Neutrophil (primary cell): ENCODE measurements at regions not wholly inside any gene's neighbourhood (a gene's known extent, or its start where the extent isn't known, plus 50 kb on each side); places are given as distances from the start of the nearest gene placed in this dataset.
A peak's percentile ranks its signal among the peaks of the same experiment; 100 is the strongest.
"Not testable (repeated sequence)": the region's sequence is repeated elsewhere in the genome, so short reads cannot be mapped to it uniquely, and the experiment has no call there.

Source experiments
- H3K27ac ChIP-seq: fragments of 200-600 bp; sonication (generic); 2 replicates; pipeline ENCODE4 v1.5.1; 2016; ENCODE audit warnings: mild to moderate bottlenecking, moderate library complexity
- H3K27me3 ChIP-seq: fragments of 200-600 bp; sonication (generic); 2 replicates; pipeline ENCODE4 v1.6.0; 2016; ENCODE audit warnings: mild to moderate bottlenecking
- H3K36me3 ChIP-seq: fragments of 200-600 bp; sonication (generic); 2 replicates; pipeline ENCODE4 v1.5.1; 2017
- H3K4me1 ChIP-seq, 2 experiments: fragments of 200-600 bp in 1 of 2; sonication (generic) in 1 of 2; 1 replicate in 1 of 2; 2 replicates in 1 of 2; pipeline versions ENCODE4 v1.5.1 to v1.6.1; 2013 to 2016; ENCODE audit warnings: low read depth in 1 of 2, low read length in 1 of 2, mild to moderate bottlenecking in 1 of 2, moderate library complexity in 1 of 2; ENCODE audit not compliant: control insufficient read depth in 1 of 2, insufficient read depth in 1 of 2
- H3K4me3 ChIP-seq, 2 experiments: fragments of 200-600 bp in 1 of 2; sonication (generic) in 1 of 2; 1 replicate in 1 of 2; 2 replicates in 1 of 2; pipeline ENCODE4 v1.5.1; 2013 to 2016; ENCODE audit warnings: low read depth in 1 of 2, low read length in 1 of 2, mild to moderate bottlenecking in 1 of 2, moderate library complexity in 1 of 2
- H3K9me3 ChIP-seq: fragments of 200-600 bp; sonication (generic); 2 replicates; pipeline ENCODE4 v1.5.1; 2016
- TF ChIP-seq, protein P1 (sequence below): fragments of 200-600 bp; sonication (generic); IDR thresholded peaks from 2 replicates; pipeline ENCODE4 v1.5.1; 2016; ENCODE audit warnings: antibody characterized with exemption

GRCh38 chr4:40687676-40688389, 58.2 kb upstream of the RBM47 start:
- no peaks in the 10 kb centered on the region for H3K27me3 ChIP-seq
- H3K4me1 ChIP-seq: no peaks in the 10 kb centered on the region
- TF ChIP-seq, protein P1, sequence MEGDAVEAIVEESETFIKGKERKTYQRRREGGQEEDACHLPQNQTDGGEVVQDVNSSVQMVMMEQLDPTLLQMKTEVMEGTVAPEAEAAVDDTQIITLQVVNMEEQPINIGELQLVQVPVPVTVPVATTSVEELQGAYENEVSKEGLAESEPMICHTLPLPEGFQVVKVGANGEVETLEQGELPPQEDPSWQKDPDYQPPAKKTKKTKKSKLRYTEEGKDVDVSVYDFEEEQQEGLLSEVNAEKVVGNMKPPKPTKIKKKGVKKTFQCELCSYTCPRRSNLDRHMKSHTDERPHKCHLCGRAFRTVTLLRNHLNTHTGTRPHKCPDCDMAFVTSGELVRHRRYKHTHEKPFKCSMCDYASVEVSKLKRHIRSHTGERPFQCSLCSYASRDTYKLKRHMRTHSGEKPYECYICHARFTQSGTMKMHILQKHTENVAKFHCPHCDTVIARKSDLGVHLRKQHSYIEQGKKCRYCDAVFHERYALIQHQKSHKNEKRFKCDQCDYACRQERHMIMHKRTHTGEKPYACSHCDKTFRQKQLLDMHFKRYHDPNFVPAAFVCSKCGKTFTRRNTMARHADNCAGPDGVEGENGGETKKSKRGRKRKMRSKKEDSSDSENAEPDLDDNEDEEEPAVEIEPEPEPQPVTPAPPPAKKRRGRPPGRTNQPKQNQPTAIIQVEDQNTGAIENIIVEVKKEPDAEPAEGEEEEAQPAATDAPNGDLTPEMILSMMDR: no peak
- H3K9me3 ChIP-seq: no peaks in the 10 kb centered on the region
- no peak overlapping the region for H3K27ac ChIP-seq
- H3K4me3 ChIP-seq: no peak overlapping the region
- H3K36me3 ChIP-seq: no peaks in the 10 kb centered on the region

- Histone ChIP-seq H3K4me1 (no peaks in the 10 kb centered on the region), H3K36me3 (no peaks in the 10 kb centered on the region), H3K9me3 (no peaks in the 10 kb centered on the region), H3K4me3 (no peak overlapping the region), H3K27me3 (no peaks in the 10 kb centered on the region), H3K27ac (no peak overlapping the region)
- TF ChIP-seq, protein P1: no peak
These were observed 58.9 kb upstream of the RBM47 start for GRCh38 chr4:40688446-40689095.

DNA sequence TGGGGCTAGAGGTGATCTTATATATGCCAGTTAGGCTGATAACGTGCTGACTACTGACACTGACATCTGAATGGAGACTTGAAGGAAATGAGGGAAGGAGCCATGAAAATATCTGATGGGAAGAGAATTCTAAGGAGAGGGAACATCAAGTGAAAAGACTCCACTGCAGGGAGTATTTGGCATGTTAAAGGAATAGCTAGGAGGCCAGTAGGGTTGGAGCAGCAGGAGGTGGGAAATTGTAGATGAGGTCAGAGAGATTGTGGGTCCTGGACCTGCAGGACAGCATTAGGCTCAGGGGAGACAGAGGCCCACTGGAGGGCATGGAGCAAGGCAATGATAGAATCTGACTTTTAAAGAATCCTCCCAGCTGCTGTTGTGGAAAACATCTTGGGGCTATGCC, 55.8 kb upstream of the NSUN7 start:
- H3K4me1 ChIP-seq: peaks cover 9 to 10% of the 10 kb centered on the region in 2 experiments
- no peak overlapping the region for H3K4me3 ChIP-seq
- no peaks in the 10 kb centered on the region for H3K9me3 ChIP-seq
- no peaks in the 10 kb centered on the region for H3K27me3 ChIP-seq
- no peak overlapping the region for H3K27ac ChIP-seq
- TF ChIP-seq, protein P1: no peak
- H3K36me3 ChIP-seq: no peaks in the 10 kb centered on the region

DNA sequence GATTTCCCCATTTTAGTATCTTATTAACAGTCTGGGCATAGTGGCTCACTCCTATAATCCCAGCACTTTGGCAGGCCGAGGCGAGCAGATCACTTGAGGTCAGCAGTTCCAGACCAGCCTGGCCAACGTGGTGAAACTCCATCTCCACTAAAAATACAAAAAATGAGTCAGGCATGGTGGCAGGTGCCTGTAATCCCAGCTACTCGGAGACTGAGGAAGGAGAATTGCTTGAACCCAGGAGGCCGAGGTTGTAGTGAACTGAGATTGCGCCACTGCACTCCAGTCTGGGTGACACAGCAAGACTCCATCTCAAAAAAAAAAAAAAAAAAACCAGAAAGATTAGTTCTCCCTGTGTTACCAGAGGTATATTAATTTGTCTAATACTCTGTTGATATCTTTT, 52.3 kb upstream of the NSUN7 start:
- H3K4me3 ChIP-seq, H3K9me3 ChIP-seq, H3K36me3 ChIP-seq, H3K27me3 ChIP-seq: not testable (repeated sequence)
- Histone ChIP-seq H3K27ac (peak overlapping the region; percentile 54), H3K4me1 (peaks cover 9 to 10% of the 10 kb centered on the region in 2 experiments)

- Histone ChIP-seq H3K27ac (no peak overlapping the region), H3K4me1 (peaks cover 9 to 10% of the 10 kb centered on the region in 2 experiments), H3K4me3 (no peak overlapping the region), H3K36me3 (no peaks in the 10 kb centered on the region), H3K9me3 (no peaks in the 10 kb centered on the region), H3K27me3 (no peaks in the 10 kb centered on the region)
- TF ChIP-seq, protein P1: no peak
These were observed 51.0 kb upstream of the NSUN7 start for GRCh38 chr4:40698733-40699132.

GRCh38 chr4:40699648-40700047, 50.1 kb upstream of the NSUN7 start:
- H3K4me3 ChIP-seq: no peak overlapping the region
- no peak overlapping the region for H3K27ac ChIP-seq
- no peaks in the 10 kb centered on the region for H3K36me3 ChIP-seq
- TF ChIP-seq, protein P1: no peak
- no peaks in the 10 kb centered on the region for H3K9me3 ChIP-seq
- H3K4me1 ChIP-seq: peaks cover 9 to 10% of the 10 kb centered on the region in 2 experiments
- H3K27me3 ChIP-seq: no peaks in the 10 kb centered on the region
